C4-2B (cell line): ENCODE measurements at regions not wholly inside any gene's neighbourhood (a gene's known extent, or its start where the extent isn't known, plus 50 kb on each side); places are given as distances from the start of the nearest gene placed in this dataset.

Source experiments
- ZFX ChIP-seq: fragments of 450-650 bp; IDR thresholded peaks from 2 replicates; pipeline ENCODE4 v1.6.1; 2017
- TF ChIP-seq, protein P1 (sequence below): fragments of 450-650 bp; conservative IDR thresholded peaks from 2 replicates; pipeline ENCODE4 v1.5.1; 2017; ENCODE audit warnings: mild to moderate bottlenecking

- TF ChIP-seq, protein P1, sequence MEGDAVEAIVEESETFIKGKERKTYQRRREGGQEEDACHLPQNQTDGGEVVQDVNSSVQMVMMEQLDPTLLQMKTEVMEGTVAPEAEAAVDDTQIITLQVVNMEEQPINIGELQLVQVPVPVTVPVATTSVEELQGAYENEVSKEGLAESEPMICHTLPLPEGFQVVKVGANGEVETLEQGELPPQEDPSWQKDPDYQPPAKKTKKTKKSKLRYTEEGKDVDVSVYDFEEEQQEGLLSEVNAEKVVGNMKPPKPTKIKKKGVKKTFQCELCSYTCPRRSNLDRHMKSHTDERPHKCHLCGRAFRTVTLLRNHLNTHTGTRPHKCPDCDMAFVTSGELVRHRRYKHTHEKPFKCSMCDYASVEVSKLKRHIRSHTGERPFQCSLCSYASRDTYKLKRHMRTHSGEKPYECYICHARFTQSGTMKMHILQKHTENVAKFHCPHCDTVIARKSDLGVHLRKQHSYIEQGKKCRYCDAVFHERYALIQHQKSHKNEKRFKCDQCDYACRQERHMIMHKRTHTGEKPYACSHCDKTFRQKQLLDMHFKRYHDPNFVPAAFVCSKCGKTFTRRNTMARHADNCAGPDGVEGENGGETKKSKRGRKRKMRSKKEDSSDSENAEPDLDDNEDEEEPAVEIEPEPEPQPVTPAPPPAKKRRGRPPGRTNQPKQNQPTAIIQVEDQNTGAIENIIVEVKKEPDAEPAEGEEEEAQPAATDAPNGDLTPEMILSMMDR, result no peak
- TF ChIP-seq ZFX, result no peak
Observed at GRCh38 chr11:91860661-91861060, 364.0 kb upstream of the FAT3 start.
